Activated CD4-positive, alpha-beta T cell treated with anti-CD3 and anti-CD28 coated beads, Interleukin-2, Interleukin-4, amounts not matched to agents 100 ng/mL and 50 ng/mL, durations not matched to agents 16 hours and 8 hours (primary cell): ENCODE measurements at regions not wholly inside any gene's neighbourhood (a gene's known extent, or its start where the extent isn't known, plus 50 kb on each side); places are given as distances from the start of the nearest gene placed in this dataset.

Experiments used
- DNase-seq: peaks from one replicate; pipeline ENCODE4 v3.0.0-alpha.2; 2020; ENCODE audit warnings: low spot score

DNA sequence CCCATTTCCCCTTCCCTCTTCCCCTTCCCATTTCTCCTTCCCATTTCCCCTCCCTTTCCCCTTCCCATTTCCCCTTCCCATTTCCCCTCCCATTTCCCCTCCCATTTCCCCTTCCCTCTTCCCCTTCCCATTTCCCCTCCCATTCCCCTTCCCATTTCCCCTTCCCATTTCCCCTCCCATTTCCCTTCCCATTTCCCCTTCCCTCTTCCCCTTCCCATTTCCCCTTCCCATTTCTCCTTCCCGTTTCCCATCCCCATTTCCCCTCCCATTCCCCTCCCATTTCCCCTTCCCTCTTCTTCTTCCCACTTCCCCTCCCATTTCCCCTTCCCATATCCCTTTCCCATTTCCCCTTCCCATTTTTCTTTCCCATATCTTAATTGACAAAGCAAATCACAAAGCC lies 109.0 kb downstream of the OLFM1 start:
- DNase-seq: no peak

DNA sequence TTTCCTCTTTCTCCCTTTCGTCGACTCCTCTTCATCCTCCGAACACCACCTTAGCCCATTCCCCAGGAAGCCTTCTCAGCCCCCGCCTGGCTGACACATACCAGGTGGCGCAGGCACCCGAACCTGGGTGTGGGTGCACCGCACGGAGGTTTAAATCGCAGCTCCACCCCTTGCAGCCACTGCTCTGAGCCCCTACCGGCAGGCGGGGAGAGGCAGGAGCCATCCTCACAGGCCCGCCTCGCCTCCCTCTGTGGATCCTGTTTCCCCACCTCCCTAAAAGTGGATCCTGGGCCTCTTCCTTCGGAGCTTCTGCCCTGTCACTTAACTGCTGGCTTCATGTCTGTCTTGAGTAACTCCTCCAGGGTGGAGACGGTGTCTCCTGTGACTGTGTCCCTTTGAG lies 110.7 kb downstream of the OLFM1 start:
- DNase-seq: no peak

- no peak for DNase-seq
These were observed 111.3 kb downstream of the OLFM1 start for GRCh38 chr9:135198586-135199285.

DNA sequence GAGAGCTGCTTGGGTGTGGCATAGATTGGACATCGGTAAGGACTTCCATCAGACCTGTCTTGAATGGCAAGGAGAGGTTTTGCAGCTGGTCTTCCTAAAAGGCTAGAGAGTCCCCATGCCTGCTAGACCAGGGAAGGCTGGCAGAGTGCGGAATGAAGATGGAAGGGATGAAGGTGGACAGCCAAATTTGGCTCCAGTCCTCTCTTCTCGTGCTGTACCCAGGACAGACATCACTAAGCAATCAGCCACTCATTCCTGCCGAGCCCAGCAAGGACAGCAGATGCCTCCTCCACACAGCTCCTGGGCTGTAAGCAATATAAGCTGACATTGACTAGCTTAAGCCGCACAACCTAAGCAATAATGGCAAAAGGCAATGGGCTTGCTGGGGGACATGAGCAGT lies 112.0 kb downstream of the OLFM1 start:
- no peak for DNase-seq

- DNase-seq: no peak
These were observed 114.2 kb downstream of the OLFM1 start for GRCh38 chr9:135201711-135202110.

DNA sequence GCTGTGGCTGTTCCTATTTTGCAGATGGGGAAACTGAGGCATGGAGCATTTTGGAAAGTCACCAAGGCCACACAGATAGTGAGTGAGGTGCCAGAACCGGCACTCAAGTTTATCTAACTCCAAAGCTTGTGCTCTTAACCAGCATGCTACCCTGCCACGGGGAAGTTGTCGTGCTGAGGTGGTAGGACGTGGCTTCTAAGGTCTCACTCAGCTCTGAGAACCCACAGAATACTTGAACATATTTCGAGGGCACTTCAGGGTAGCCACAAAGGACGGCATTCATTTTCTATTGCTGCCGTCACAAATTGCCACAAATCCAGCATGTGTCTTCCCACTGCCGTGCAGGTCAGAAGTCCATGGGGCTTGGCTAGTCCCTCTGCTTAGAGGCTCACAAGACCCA lies 116.7 kb downstream of the OLFM1 start:
- no peak for DNase-seq

DNA sequence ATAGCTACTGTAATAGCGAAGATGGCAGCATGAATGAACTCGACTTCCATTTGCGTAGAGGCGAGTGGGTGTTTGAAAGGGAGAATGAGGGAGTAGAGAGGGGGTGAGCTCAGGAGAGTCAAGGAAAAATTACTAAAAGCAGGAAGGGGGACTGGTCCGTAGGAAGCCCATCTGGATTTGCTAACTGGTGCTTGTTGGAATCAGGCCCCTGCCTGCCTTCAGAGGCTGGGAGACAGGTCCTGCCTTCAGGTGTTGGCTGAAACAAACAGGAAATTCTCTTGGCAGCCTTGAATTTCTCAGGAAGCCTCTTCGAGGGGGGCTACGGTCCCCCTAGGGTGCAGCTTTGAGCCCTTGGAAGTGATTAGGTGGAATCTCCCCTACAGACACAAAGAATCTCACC lies 121.7 kb downstream of the OLFM1 start:
- DNase-seq: no peak

GRCh38 chr9:135209852-135210251 lies 122.4 kb downstream of the OLFM1 start:
- no peak for DNase-seq

GRCh38 chr9:135210676-135211523 lies 123.4 kb downstream of the OLFM1 start:
- no peak for DNase-seq

GRCh38 chr9:135211524-135211890 lies 124.0 kb downstream of the OLFM1 start:
- DNase-seq: no peak

GRCh38 chr9:135212961-135213360 lies 125.5 kb downstream of the OLFM1 start:
- DNase-seq: no peak

DNA sequence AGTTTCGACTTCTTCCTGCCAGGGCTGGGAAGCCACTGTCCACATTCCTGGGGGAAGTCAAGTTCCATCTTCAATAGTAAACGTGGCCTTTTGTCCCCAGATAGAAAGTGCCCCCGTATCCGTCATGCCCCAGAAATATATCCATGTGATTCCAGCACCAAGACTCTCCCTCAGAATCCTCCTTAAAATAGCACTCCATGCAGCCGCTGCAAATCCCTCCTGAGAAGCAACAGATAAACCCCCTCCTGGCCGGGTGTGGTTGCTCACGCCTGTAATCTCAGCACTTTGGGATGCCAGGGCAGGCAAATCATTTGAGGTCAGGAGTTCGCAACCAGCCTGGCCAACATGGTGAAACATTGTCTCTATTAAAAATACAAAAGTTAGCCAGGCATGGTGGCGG lies 126.1 kb downstream of the OLFM1 start:
- DNase-seq: no peak

DNA sequence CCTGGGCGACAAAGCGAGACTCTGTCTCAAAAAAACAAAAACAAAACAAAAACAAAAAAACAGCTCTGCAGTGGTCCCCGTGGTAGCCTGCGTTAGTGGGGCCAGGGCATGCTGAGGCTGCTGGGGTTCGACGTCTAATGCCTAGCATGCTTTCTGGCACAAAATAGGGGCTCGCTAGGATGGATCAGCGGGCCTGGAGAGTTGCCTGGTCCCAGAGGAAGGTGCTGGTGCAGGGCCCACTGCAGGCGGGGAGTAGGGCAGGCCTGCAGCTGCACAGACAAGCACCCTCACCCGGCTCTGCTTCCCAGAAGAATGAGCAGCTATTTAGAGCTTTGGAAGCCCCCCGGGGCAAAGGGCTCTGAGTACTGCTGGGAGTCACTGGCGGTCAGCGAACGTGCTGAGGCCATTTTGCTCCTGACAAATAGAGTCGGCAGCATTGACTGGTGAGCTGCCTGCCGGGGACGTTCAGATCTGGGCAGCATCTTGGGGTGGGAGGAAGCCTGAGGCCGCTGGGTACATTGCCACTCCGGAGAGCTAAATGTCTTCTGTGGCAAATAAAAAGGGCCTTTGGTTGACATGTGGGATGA lies 126.7 kb downstream of the OLFM1 start:
- no peak for DNase-seq

- no peak for DNase-seq
These were observed 127.2 kb downstream of the OLFM1 start for GRCh38 chr9:135214706-135215105.

- no peak for DNase-seq
These were observed 128.2 kb downstream of the OLFM1 start for GRCh38 chr9:135215571-135216161.

DNA sequence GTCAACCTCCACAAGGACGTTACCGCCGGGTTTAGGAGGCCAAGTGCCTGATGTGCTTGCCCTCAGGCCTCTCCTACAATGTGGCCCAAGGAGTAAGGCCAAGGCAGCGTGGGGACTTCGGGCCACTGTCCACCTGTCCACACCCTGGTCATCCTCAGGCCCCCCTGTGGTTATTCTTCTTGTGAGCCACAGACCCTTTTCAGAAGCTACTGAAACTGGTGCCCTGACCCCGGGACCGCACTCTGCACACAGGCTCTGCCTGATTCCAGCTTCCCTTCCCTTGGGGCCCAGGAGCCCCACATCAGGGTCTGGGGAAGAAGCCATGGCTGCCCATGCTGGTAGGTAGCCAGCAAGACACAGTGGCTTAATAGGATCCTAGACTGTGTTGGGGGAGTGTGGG lies 128.8 kb downstream of the OLFM1 start:
- DNase-seq: no peak

- no peak for DNase-seq
These were observed 129.4 kb downstream of the OLFM1 start for GRCh38 chr9:135216791-135217441.

DNA sequence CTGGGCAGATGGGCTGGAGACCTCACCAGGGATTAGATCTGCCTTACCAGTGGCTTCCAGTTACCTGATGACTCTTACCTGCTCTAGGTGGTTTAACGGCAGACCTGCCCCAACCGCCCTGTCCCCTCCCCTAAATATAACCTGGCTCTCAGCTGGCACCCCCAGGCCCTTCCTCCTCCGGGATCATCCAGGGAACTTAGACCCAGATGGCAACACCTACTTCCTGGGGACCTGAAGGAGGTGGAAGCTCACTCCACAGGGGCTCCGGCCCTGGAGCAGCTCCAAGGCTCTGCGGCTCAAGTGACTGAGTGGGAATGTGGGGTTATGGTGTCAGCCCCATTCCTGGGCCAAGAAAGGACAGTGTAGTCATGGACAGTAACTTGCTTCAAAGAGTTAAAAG lies 130.4 kb downstream of the OLFM1 start:
- DNase-seq: no peak

- DNase-seq: no peak
These were observed 131.1 kb downstream of the OLFM1 start for GRCh38 chr9:135218331-135219225.

- no peak for DNase-seq
These were observed 132.5 kb downstream of the OLFM1 start for GRCh38 chr9:135219676-135220600.
